ENCODE measurements at regions not wholly inside any gene's neighbourhood (a gene's known extent, or its start where the extent isn't known, plus 50 kb on each side); places are given as distances from the start of the nearest gene placed in this dataset.

DNA sequence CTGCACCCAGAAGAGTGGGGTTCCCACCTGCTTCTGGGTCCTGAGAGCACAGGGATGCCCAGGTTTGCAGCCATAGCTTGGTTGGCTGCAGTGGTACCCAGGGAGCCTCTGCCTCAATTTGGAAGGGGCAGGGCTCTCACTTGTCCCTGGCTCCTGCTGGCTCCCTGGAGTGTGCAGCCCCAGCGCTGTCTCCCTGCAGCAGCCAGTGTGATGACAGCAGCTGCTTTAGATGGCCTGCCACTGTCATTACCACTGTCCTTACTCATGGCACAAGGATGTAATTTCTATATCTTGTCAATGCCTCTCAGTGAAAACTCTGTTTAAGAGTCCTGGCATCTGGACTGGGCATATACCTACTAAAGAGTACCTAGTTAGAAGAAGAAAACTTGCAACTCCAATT, 250.9 kb downstream of the KIF20B start:
- BruUV-seq (replicated peaks), result no TSS peak
- ChIA-PET POLR2A (interaction anchor here (1.0 kb wide), 1 partner anchor 13 kb away, joined by 4 read pairs; no protein-coding TSS in a partner anchor), CTCF (ENCODE audit: unreplicated experiment) (no interaction called here)
- DNase-seq (ENCODE audit: low spot score), result no peak
- intact Hi-C loops (cut with micrococcal nuclease; ENCODE audit: unreplicated experiment), result no loop called here
- Histone ChIP-seq H2AFZ (ENCODE audit: low read length) (no peak overlapping the region), H3K4me2 (ENCODE audit: low read length) (no peak overlapping the region), H3K27ac (ENCODE audit: low read depth, low read length, poor library complexity, severe bottlenecking) (no peak overlapping the region), H3K4me3 (ENCODE audit: low read depth, low read length, poor library complexity, severe bottlenecking) (no peak overlapping the region), H3K9me3 (ENCODE audit: low read length) (no peaks in the 10 kb centered on the region), H3K4me1 (ENCODE audit: insufficient read depth, low read length, poor library complexity, severe bottlenecking) (no peaks in the 10 kb centered on the region), H3K36me3 (ENCODE audit: insufficient read depth, low read length) (no peaks in the 10 kb centered on the region), H3K9me2 (ENCODE audit: insufficient read depth, low read length) (no peaks in the 10 kb centered on the region), H3K79me2 (ENCODE audit: insufficient read depth, low read depth, low read length) (no peaks in the 10 kb centered on the region), H4K20me1 (ENCODE audit: insufficient read depth, low read length) (no peaks in the 10 kb centered on the region)
- no peak for TF ChIP-seq EZH2phosphoT487 (IDR thresholded peaks at IDR 0.05; ENCODE audit: borderline replicate concordance, low read depth, low read length)
- TF ChIP-seq, protein P1, sequence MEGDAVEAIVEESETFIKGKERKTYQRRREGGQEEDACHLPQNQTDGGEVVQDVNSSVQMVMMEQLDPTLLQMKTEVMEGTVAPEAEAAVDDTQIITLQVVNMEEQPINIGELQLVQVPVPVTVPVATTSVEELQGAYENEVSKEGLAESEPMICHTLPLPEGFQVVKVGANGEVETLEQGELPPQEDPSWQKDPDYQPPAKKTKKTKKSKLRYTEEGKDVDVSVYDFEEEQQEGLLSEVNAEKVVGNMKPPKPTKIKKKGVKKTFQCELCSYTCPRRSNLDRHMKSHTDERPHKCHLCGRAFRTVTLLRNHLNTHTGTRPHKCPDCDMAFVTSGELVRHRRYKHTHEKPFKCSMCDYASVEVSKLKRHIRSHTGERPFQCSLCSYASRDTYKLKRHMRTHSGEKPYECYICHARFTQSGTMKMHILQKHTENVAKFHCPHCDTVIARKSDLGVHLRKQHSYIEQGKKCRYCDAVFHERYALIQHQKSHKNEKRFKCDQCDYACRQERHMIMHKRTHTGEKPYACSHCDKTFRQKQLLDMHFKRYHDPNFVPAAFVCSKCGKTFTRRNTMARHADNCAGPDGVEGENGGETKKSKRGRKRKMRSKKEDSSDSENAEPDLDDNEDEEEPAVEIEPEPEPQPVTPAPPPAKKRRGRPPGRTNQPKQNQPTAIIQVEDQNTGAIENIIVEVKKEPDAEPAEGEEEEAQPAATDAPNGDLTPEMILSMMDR (conservative IDR thresholded peaks at IDR 0.05; ENCODE audit: low read length), result no peak

DNA sequence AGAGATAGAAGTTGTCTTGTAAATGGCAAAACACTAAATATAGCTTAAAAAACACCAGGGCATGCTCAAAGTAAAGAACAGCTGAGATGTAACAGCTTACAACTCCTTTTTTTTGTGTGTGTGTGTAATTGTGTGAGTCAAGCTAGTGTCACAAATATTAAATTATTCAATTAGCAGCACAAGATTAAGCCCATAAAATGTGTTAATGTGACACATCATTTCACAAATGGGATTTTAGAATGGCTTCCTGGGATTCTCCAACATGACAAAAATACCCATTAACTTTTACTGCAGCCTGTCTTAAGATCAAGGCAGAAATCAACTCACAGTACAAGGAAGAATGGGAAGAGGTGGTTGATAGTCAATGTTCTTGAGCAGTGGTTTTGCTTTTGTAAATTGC, 251.4 kb downstream of the KIF20B start:
- H3K36me3 ChIP-seq (ENCODE audit: insufficient read depth, low read length), result no peaks in the 10 kb centered on the region
- intact Hi-C loops (cut with micrococcal nuclease; ENCODE audit: unreplicated experiment), result no loop called here
- no peaks in the 10 kb centered on the region for H4K20me1 ChIP-seq (ENCODE audit: insufficient read depth, low read length)

DNA sequence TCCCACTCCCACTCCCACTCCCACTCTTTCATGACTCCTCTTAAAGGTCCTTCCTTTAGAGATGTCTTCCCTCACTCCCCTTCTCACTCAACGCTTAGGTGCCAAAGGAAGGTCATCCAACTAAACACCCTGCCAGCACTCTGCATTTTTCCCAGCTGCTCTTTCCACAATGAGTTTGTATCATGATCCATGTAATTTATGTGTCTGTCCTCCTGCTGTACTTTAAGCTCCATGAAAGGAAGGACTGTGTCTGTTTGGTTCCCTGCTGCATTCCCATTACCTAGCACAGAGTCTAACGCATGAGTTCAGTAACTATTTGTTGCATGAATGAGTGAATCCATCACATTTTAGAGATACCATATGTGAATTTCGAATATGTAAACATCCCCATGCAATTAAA, 252.7 kb downstream of the KIF20B start:
- POLR2A ChIA-PET, result interaction anchor here (0.5 to 1.1 kb wide), 2 partner anchors 8 to 133 kb away, joined by 5 read pairs; no protein-coding TSS in a partner anchor
- Histone ChIP-seq H3K4me3 (ENCODE audit: low read depth, low read length, poor library complexity, severe bottlenecking) (no peak overlapping the region), H3K9me2 (ENCODE audit: insufficient read depth, low read length) (no peaks in the 10 kb centered on the region), H4K20me1 (ENCODE audit: insufficient read depth, low read length) (no peaks in the 10 kb centered on the region), H3K36me3 (ENCODE audit: insufficient read depth, low read length) (no peaks in the 10 kb centered on the region), H3K27ac (ENCODE audit: low read depth, low read length, poor library complexity, severe bottlenecking) (no peak overlapping the region), H2AFZ (ENCODE audit: low read length) (no peak overlapping the region), H3K4me1 (ENCODE audit: insufficient read depth, low read length, poor library complexity, severe bottlenecking) (no peaks in the 10 kb centered on the region), H3K79me2 (ENCODE audit: insufficient read depth, low read depth, low read length) (no peaks in the 10 kb centered on the region), H3K9me3 (ENCODE audit: low read length) (no peaks in the 10 kb centered on the region), H3K4me2 (ENCODE audit: low read length) (no peak overlapping the region)
- CTCF ChIA-PET (ENCODE audit: unreplicated experiment), result interaction anchor here (0.6 kb wide), 1 partner anchor 9 kb away, joined by 3 read pairs; no protein-coding TSS in a partner anchor
- intact Hi-C loops (cut with micrococcal nuclease; ENCODE audit: unreplicated experiment), result loop anchor here (1.0 kb wide), 1 partner anchor 185 kb away; no protein-coding TSS in a partner anchor
- DNase-seq (ENCODE audit: low spot score), result no peak
- TF ChIP-seq EZH2phosphoT487 (IDR thresholded peaks at IDR 0.05; ENCODE audit: borderline replicate concordance, low read depth, low read length), result no peak
- TF ChIP-seq, protein P1 (conservative IDR thresholded peaks at IDR 0.05; ENCODE audit: low read length), result no peak
- no TSS peak for BruUV-seq (replicated peaks)

More for the DNA sequence above, 251.4 kb downstream of the KIF20B start:
- DNase-seq (ENCODE audit: low spot score), result no peak
- Histone ChIP-seq H3K9me3 (ENCODE audit: low read length) (no peaks in the 10 kb centered on the region), H3K4me3 (ENCODE audit: low read depth, low read length, poor library complexity, severe bottlenecking) (no peak overlapping the region), H3K4me1 (ENCODE audit: insufficient read depth, low read length, poor library complexity, severe bottlenecking) (no peaks in the 10 kb centered on the region), H2AFZ (ENCODE audit: low read length) (no peak overlapping the region), H3K4me2 (ENCODE audit: low read length) (no peak overlapping the region), H3K9me2 (ENCODE audit: insufficient read depth, low read length) (no peaks in the 10 kb centered on the region), H3K79me2 (ENCODE audit: insufficient read depth, low read depth, low read length) (no peaks in the 10 kb centered on the region), H3K27ac (ENCODE audit: low read depth, low read length, poor library complexity, severe bottlenecking) (no peak overlapping the region)
- no TSS peak for BruUV-seq (replicated peaks)
- POLR2A ChIA-PET, result interaction anchor here (0.8 to 1.1 kb wide), 3 partner anchors 10 to 355 kb away, joined by 3 to 5 read pairs (median 4); no protein-coding TSS in a partner anchor
- no peak for TF ChIP-seq EZH2phosphoT487 (IDR thresholded peaks at IDR 0.05; ENCODE audit: borderline replicate concordance, low read depth, low read length)
- TF ChIP-seq, protein P1 (conservative IDR thresholded peaks at IDR 0.05; ENCODE audit: low read length), result no peak
- CTCF ChIA-PET (ENCODE audit: unreplicated experiment), result no interaction called here

Data from OCI-LY7 (cell line).